K562 (cell line): ENCODE measurements at regions not wholly inside any gene's neighbourhood (a gene's known extent, or its start where the extent isn't known, plus 50 kb on each side); places are given as distances from the start of the nearest gene placed in this dataset.

ENCODE experiments used
- ATAC-seq: fragments of 200-7000 bp; cut with Tn5 transposase; 3 replicates; pipeline ENCODE4 v1.9.1; 2020; ENCODE audit warnings: moderate library complexity
- BruUV-seq: library from RNA; stranded (reverse); fragments of 400-500 nt; replicated peaks from 2 replicates; lab custom pipeline; 2021; lab: Mats Ljungman, UMichigan
- CTCF ChIA-PET: fragments of 300-600 bp; formaldehyde crosslinking; extraction: SDS; loops from one replicate; lab custom pipeline; 2021; ENCODE audit warnings: low intra/inter-chr PET ratio; lab: Yijun Ruan, JAX
- POLR2A ChIA-PET: fragments of 300-600, 350-650 bp; sonication (Branson Sonifier 250); formaldehyde crosslinking; extraction: SDS; loops from one replicate; lab custom pipeline; 2021; ENCODE audit warnings: antibody characterized with exemption, inconsistent platforms; lab: Yijun Ruan, JAX
- DNase-seq, 4 experiments: peaks; one replicate each; pipeline versions ENCODE4 v3.0.0 to v3.0.0-alpha.2; 2011 to 2018; ENCODE audit warnings: low spot score in 3 of 4, mixed read lengths in 3 of 4; ENCODE audit errors: extremely low read depth in 1 of 4
- FAIRE-seq: peaks from 2 replicates; lab custom pipeline; 2011; peaks lifted over from hg19 to GRCh38; lab: Jason Lieb, UNC
- H2AFZ ChIP-seq: 2 replicates; pipeline ENCODE4 v1.6.0; 2011; ENCODE audit warnings: low read depth, low read length, control low read depth, inconsistent platforms
- H3K27ac ChIP-seq: fragments of 200-600 bp; 3 replicates; pipeline ENCODE4 v1.8.0; 2011; ENCODE audit warnings: low read depth, mild to moderate bottlenecking, control low read depth, inconsistent platforms, low read length, moderate library complexity, mixed read lengths; ENCODE audit errors: extremely low read depth
- H3K27me3 ChIP-seq, 2 experiments: fragments of 300-600 bp in 1 of 2; 2 replicates in 1 of 2; 3 replicates in 1 of 2; pipeline versions ENCODE4 v1.6.0 to v1.8.0; 2011; ENCODE audit warnings: inconsistent platforms in 2 of 2, low read length in 2 of 2, mild to moderate bottlenecking in 1 of 2, mixed read lengths in 1 of 2, moderate library complexity in 1 of 2; ENCODE audit not compliant: control insufficient read depth in 2 of 2, insufficient read depth in 2 of 2
- H3K36me3 ChIP-seq: fragments of 300-600 bp; 3 replicates; pipeline ENCODE4 v1.8.0; 2011; ENCODE audit warnings: mild to moderate bottlenecking, low read length, inconsistent platforms; ENCODE audit not compliant: control insufficient read depth, insufficient read depth
- H3K4me1 ChIP-seq, 2 experiments: fragments of 200-600 bp in 1 of 2; replicated peaks in 1 of 2; 2 replicates in 1 of 2; 3 replicates in 1 of 2; pipeline versions ENCODE4 v1.5.1 to v1.8.0; 2011; ENCODE audit warnings: inconsistent platforms in 2 of 2, low read length in 2 of 2, mild to moderate bottlenecking in 1 of 2, mixed read lengths in 1 of 2, moderate library complexity in 1 of 2; ENCODE audit not compliant: control insufficient read depth in 2 of 2, insufficient read depth in 2 of 2
- H3K4me2 ChIP-seq: 2 replicates; pipeline ENCODE4 v1.6.1; 2011; ENCODE audit warnings: low read length, control low read depth, inconsistent platforms, mixed read lengths; ENCODE audit not compliant: insufficient read depth
- H3K4me3 ChIP-seq: fragments of 200-600 bp; sonication (generic), shearing (Covaris generic); 2 replicates; pipeline ENCODE4 v1.5.1; 2016; ENCODE audit warnings: control low read depth, inconsistent platforms
- H3K79me2 ChIP-seq: fragments of 200-600 bp; 3 replicates; pipeline ENCODE4 v1.8.0; 2011; ENCODE audit warnings: low read length, inconsistent platforms; ENCODE audit not compliant: control insufficient read depth, insufficient read depth
- H3K9ac ChIP-seq, 2 experiments: 2 replicates each; pipeline versions ENCODE4 v1.6.0 to v1.6.1; 2011; ENCODE audit warnings: low read depth in 2 of 2, low read length in 2 of 2, control low read depth in 1 of 2, inconsistent platforms in 1 of 2, mild to moderate bottlenecking in 1 of 2, mixed read lengths in 1 of 2; ENCODE audit not compliant: insufficient read depth in 1 of 2
- H3K9me1 ChIP-seq: one replicate; pipeline ENCODE4 v1.6.0; 2011; ENCODE audit warnings: inconsistent platforms, mild to moderate bottlenecking, low read length, moderate library complexity; ENCODE audit not compliant: control insufficient read depth, insufficient read depth
- H3K9me3 ChIP-seq: replicated peaks from 2 replicates; pipeline ENCODE4 v1.5.1; 2011; ENCODE audit warnings: low read depth, low read length, inconsistent platforms; ENCODE audit not compliant: control insufficient read depth, insufficient read depth
- H4K20me1 ChIP-seq: replicated peaks from 2 replicates; pipeline ENCODE4 v1.6.1; 2011; ENCODE audit warnings: low read length, inconsistent platforms, mixed read lengths; ENCODE audit not compliant: control insufficient read depth, insufficient read depth
- DPF2 ChIP-seq: fragments of 450-650 bp; IDR thresholded peaks from 2 replicates; pipeline ENCODE4 v1.6.1; 2016
- FIP1L1 ChIP-seq: fragments of 200-400 bp; formaldehyde crosslinking; IDR thresholded peaks from 2 replicates; pipeline ENCODE4 v1.6.1; 2018; ENCODE audit warnings: mild to moderate bottlenecking, low read depth, low read length; ENCODE audit not compliant: poor library complexity, severe bottlenecking
- HDGF ChIP-seq: fragments of 450-650 bp; IDR thresholded peaks from 2 replicates; pipeline ENCODE4 v1.6.1; 2016
- RBM34 ChIP-seq: fragments of 200-400 bp; formaldehyde crosslinking; IDR thresholded peaks from 2 replicates; pipeline ENCODE4 v1.6.1; 2018; ENCODE audit warnings: low read length, borderline replicate concordance; ENCODE audit not compliant: insufficient read depth
- ZNF436 ChIP-seq: fragments of 250-450, 450-650 bp; sonication (Bioruptor Pico); formaldehyde crosslinking; IDR thresholded peaks from 2 replicates; pipeline ENCODE4 v1.7.0; 2020; ENCODE audit warnings: mild to moderate bottlenecking
- ZNF766 ChIP-seq: fragments of 200-800 bp; sonication (Bioruptor generic); conservative IDR thresholded peaks from 2 replicates; pipeline ENCODE4 v1.6.1; 2016; ENCODE audit warnings: missing genetic modification characterization, missing compliant biosample characterization
- WGBS: fragments of 100-300 bp; shearing (Covaris generic); methylation state at CpG from one replicate; pipeline ENCODE4 v1.1.6; 2016; ENCODE audit warnings: low coverage, mixed read lengths; ENCODE audit not compliant: insufficient coverage; ENCODE audit errors: missing lambda C conversion rate; 5-methylcytosine and 5-hydroxymethylcytosine counted together
- in situ Hi-C: fragments of 300-500 bp; cut with MboI; formaldehyde crosslinking; loops from 4 replicates; pipeline ENCODE4 v1.15.0; 2018; ENCODE audit warnings: inconsistent platforms, mixed read lengths
- intact Hi-C: fragments of 100-400 bp; cut with micrococcal nuclease; formaldehyde crosslinking; loops from 2 replicates; pipeline ENCODE4 v1.14.2; 2022
- TF ChIP-seq, protein P1 (sequence below): sonication (generic); formaldehyde crosslinking; IDR thresholded peaks from 2 replicates; pipeline ENCODE4 v1.8.0; 2022; ENCODE audit warnings: mild to moderate bottlenecking, missing genetic modification reagents, borderline replicate concordance
- TF ChIP-seq, protein P2 (sequence below): sonication (generic); formaldehyde crosslinking; IDR thresholded peaks from 2 replicates; pipeline ENCODE4 v1.8.0; 2022; ENCODE audit warnings: missing genetic modification reagents, mild to moderate bottlenecking, borderline replicate concordance
- TF ChIP-seq, protein P3 (sequence below): fragments of 250-450 bp; sonication (Bioruptor Pico); IDR thresholded peaks from 2 replicates; pipeline ENCODE4 v1.8.0; 2021; ENCODE audit warnings: moderate library complexity, mild to moderate bottlenecking, inconsistent platforms

DNA sequence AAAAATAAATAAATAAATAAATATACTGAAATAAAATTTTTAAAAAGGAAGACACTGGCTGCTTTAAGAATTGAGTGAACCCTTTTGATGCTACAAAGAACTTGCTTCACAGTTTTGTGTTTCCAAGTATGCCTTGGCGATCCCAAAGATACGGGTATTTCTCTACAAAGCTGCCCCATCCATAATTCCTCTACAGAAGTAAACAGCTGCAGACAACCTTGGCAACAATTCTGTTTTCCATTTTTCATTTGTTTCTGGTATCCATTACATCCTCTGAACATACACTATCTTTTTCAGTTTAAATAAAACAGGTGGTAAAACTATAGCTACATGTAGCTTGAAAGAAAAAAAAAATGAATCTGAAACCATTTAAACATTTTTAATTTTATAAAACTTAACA, 552.8 kb upstream of the KLHL29 start:
- Histone ChIP-seq H3K4me2 (no peak overlapping the region), H3K9me3 (no peaks in the 10 kb centered on the region), H3K4me1 (no peaks in the 10 kb centered on the region), H3K36me3 (no peaks in the 10 kb centered on the region), H3K9me1 (no peaks in the 10 kb centered on the region), H3K79me2 (no peaks in the 10 kb centered on the region), H3K27me3 (no peaks in the 10 kb centered on the region), H4K20me1 (no peaks in the 10 kb centered on the region), H2AFZ (no peak overlapping the region), H3K27ac (no peak overlapping the region), H3K4me3 (no peak overlapping the region), H3K9ac (no peak overlapping the region)
- intact Hi-C loops: no loop called here
- CTCF ChIA-PET: no interaction called here
- TF ChIP-seq ZNF766 (no peak), HDGF (no peak), RBM34 (no peak), ZNF436 (CRISPR knock-in tag) (no peak), DPF2 (no peak), FIP1L1 (no peak)
- TF ChIP-seq, protein P1, sequence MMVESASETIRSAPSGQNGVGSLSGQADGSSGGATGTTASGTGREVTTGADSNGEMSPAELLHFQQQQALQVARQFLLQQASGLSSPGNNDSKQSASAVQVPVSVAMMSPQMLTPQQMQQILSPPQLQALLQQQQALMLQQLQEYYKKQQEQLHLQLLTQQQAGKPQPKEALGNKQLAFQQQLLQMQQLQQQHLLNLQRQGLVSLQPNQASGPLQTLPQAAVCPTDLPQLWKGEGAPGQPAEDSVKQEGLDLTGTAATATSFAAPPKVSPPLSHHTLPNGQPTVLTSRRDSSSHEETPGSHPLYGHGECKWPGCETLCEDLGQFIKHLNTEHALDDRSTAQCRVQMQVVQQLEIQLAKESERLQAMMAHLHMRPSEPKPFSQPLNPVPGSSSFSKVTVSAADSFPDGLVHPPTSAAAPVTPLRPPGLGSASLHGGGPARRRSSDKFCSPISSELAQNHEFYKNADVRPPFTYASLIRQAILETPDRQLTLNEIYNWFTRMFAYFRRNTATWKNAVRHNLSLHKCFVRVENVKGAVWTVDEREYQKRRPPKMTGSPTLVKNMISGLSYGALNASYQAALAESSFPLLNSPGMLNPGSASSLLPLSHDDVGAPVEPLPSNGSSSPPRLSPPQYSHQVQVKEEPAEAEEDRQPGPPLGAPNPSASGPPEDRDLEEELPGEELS (CRISPR knock-in tag): no peak
- TF ChIP-seq, protein P2, sequence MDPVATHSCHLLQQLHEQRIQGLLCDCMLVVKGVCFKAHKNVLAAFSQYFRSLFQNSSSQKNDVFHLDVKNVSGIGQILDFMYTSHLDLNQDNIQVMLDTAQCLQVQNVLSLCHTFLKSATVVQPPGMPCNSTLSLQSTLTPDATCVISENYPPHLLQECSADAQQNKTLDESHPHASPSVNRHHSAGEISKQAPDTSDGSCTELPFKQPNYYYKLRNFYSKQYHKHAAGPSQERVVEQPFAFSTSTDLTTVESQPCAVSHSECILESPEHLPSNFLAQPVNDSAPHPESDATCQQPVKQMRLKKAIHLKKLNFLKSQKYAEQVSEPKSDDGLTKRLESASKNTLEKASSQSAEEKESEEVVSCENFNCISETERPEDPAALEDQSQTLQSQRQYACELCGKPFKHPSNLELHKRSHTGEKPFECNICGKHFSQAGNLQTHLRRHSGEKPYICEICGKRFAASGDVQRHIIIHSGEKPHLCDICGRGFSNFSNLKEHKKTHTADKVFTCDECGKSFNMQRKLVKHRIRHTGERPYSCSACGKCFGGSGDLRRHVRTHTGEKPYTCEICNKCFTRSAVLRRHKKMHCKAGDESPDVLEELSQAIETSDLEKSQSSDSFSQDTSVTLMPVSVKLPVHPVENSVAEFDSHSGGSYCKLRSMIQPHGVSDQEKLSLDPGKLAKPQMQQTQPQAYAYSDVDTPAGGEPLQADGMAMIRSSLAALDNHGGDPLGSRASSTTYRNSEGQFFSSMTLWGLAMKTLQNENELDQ (CRISPR knock-in tag): no peak
- TF ChIP-seq, protein P3, sequence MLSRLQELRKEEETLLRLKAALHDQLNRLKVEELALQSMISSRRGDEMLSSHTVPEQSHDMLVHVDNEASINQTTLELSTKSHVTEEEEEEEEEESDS: no peak
- FAIRE-seq (no peak), DNase-seq (no peak), ATAC-seq (no peak)
- WGBS: 0% methylated on average over 2 of the region's 2 CpGs
- BruUV-seq: no TSS peak
- in situ Hi-C loops: no loop called here
- POLR2A ChIA-PET: no interaction called here
